ENCODE measurements at regions not wholly inside any gene's neighbourhood (a gene's known extent, or its start where the extent isn't known, plus 50 kb on each side); places are given as distances from the start of the nearest gene placed in this dataset.

DNA sequence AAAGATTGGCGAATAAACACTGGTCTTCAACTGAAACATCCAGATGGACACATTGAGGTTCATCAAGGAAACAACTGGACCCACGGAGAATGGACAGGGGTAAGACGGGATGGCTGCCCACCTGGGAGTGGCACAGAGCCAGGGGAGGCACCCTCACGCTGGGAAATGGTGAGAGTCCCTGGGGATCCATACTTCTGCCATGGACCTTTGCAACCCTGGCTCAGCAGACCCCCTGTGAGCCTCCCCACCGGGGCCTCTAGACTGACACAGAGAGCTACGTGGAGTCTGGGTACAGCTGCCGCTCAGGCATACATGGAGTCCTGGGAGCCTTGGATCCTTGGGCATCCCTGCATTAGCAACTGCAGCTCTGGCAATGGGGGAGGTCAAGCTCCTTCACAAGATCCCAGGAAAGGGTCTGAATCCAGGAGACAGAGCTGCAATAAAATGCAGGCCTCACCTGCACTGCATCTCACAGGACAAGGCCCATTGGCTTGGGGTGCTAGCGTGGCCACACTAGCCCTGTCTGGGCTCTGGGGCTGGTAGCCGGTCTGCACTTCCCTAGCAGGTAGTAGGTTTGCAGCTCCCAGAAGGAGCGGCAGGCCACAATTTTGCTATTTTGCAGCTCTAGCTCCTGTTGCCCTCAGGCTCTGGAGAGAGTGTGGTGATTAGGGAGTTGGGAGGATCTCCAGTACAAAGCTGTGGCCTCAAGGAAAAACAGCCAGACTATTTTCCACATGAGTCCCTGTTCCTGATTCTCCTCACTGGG is 496.4 kb upstream of the LRRC4C start:
- Histone ChIP-seq H3K79me2 (ENCODE audit: insufficient read depth, low read length) (no peaks in the 10 kb centered on the region), H3K4me1 (ENCODE audit: insufficient read depth, low read length) (peaks cover 10% of the 10 kb centered on the region), H2AFZ (ENCODE audit: low read depth, low read length) (no peak overlapping the region), H3K27me3 (ENCODE audit: insufficient read depth, low read length) (no peaks in the 10 kb centered on the region), H3K36me3 (ENCODE audit: insufficient read depth, low read length) (no peaks in the 10 kb centered on the region), H3K4me2 (ENCODE audit: low read length) (no peak overlapping the region), H3K27ac (ENCODE audit: low read depth, low read length) (no peak overlapping the region), H3K4me3 (ENCODE audit: insufficient read depth, low read depth, low read length) (no peak overlapping the region), H4K20me1 (ENCODE audit: insufficient read depth, low read length) (no peaks in the 10 kb centered on the region), H3K9me3 (ENCODE audit: insufficient read depth, low read depth, low read length) (no peaks in the 10 kb centered on the region), H3K9ac (ENCODE audit: low read length) (no peak overlapping the region)
- H3K4me3 Mint-ChIP-seq (ENCODE audit: unreplicated experiment), result no peak overlapping the region
- no peaks in the 10 kb centered on the region for H3K27me3 Mint-ChIP-seq (ENCODE audit: low read depth, unreplicated experiment)
- H3K27ac Mint-ChIP-seq (ENCODE audit: unreplicated experiment), result no peak overlapping the region
- FAIRE-seq (no peak), DNase-seq (ENCODE audit: low read depth) (no peak)
- no peak for TF ChIP-seq CTCF (IDR thresholded peaks at IDR 0.05; ENCODE audit: insufficient read depth, low read depth, low read length)
- TF ChIP-seq EZH2 (IDR thresholded peaks at IDR 0.05; ENCODE audit: insufficient read depth, low read length), result no peak
- H3K4me1 Mint-ChIP-seq (ENCODE audit: low read depth, unreplicated experiment), result peaks cover 22% of the 10 kb centered on the region
- H3K9me3 Mint-ChIP-seq (ENCODE audit: unreplicated experiment), result peaks cover 13% of the 10 kb centered on the region
- no peaks in the 10 kb centered on the region for H3K36me3 Mint-ChIP-seq (ENCODE audit: low read depth, unreplicated experiment)

GRCh38 chr11:41963406-41963805 is 504.0 kb upstream of the LRRC4C start:
- Mint-ChIP-seq H3K9me3 (ENCODE audit: unreplicated experiment) (peaks cover 5% of the 10 kb centered on the region), H3K27ac (ENCODE audit: unreplicated experiment) (no peak overlapping the region), H3K36me3 (ENCODE audit: low read depth, unreplicated experiment) (no peaks in the 10 kb centered on the region), H3K27me3 (ENCODE audit: low read depth, unreplicated experiment) (no peaks in the 10 kb centered on the region), H3K4me1 (ENCODE audit: low read depth, unreplicated experiment) (no peaks in the 10 kb centered on the region), H3K4me3 (ENCODE audit: unreplicated experiment) (no peak overlapping the region)
- Histone ChIP-seq H3K36me3 (ENCODE audit: insufficient read depth, low read length) (no peaks in the 10 kb centered on the region), H3K27me3 (ENCODE audit: insufficient read depth, low read length) (no peaks in the 10 kb centered on the region), H3K27ac (ENCODE audit: low read depth, low read length) (no peak overlapping the region), H3K79me2 (ENCODE audit: insufficient read depth, low read length) (no peaks in the 10 kb centered on the region), H2AFZ (ENCODE audit: low read depth, low read length) (no peak overlapping the region), H3K4me3 (ENCODE audit: insufficient read depth, low read depth, low read length) (no peak overlapping the region), H3K4me2 (ENCODE audit: low read length) (no peak overlapping the region), H3K9me3 (ENCODE audit: insufficient read depth, low read depth, low read length) (no peaks in the 10 kb centered on the region), H3K9ac (ENCODE audit: low read length) (no peak overlapping the region), H3K4me1 (ENCODE audit: insufficient read depth, low read length) (no peaks in the 10 kb centered on the region), H4K20me1 (ENCODE audit: insufficient read depth, low read length) (no peaks in the 10 kb centered on the region)
- TF ChIP-seq CTCF (IDR thresholded peaks at IDR 0.05; ENCODE audit: insufficient read depth, low read depth, low read length) (no peak), EZH2 (IDR thresholded peaks at IDR 0.05; ENCODE audit: insufficient read depth, low read length) (no peak)
- DNase-seq (ENCODE audit: low read depth) (no peak), FAIRE-seq (no peak)

- Mint-ChIP-seq H3K27me3 (ENCODE audit: low read depth, unreplicated experiment) (no peaks in the 10 kb centered on the region), H3K27ac (ENCODE audit: unreplicated experiment) (no peak overlapping the region), H3K4me3 (ENCODE audit: unreplicated experiment) (no peak overlapping the region), H3K9me3 (ENCODE audit: unreplicated experiment) (no peaks in the 10 kb centered on the region), H3K36me3 (ENCODE audit: low read depth, unreplicated experiment) (no peaks in the 10 kb centered on the region), H3K4me1 (ENCODE audit: low read depth, unreplicated experiment) (no peaks in the 10 kb centered on the region)
- DNase-seq (ENCODE audit: low read depth), result no peak
- H3K9ac ChIP-seq (ENCODE audit: low read length), result no peak overlapping the region
- no peak for TF ChIP-seq CTCF (IDR thresholded peaks at IDR 0.05; ENCODE audit: insufficient read depth, low read depth, low read length)
- no peak for TF ChIP-seq EZH2 (IDR thresholded peaks at IDR 0.05; ENCODE audit: insufficient read depth, low read length)
- no peak overlapping the region for H3K27ac ChIP-seq (ENCODE audit: low read depth, low read length)
- no peak overlapping the region for H2AFZ ChIP-seq (ENCODE audit: low read depth, low read length)
- H3K79me2 ChIP-seq (ENCODE audit: insufficient read depth, low read length), result no peaks in the 10 kb centered on the region
- H3K4me3 ChIP-seq (ENCODE audit: insufficient read depth, low read depth, low read length), result no peak overlapping the region
- H3K4me2 ChIP-seq (ENCODE audit: low read length), result no peak overlapping the region
- no peaks in the 10 kb centered on the region for H3K36me3 ChIP-seq (ENCODE audit: insufficient read depth, low read length)
- no peak for FAIRE-seq
- H3K4me1 ChIP-seq (ENCODE audit: insufficient read depth, low read length), result no peaks in the 10 kb centered on the region
- no peaks in the 10 kb centered on the region for H3K9me3 ChIP-seq (ENCODE audit: insufficient read depth, low read depth, low read length)
- H4K20me1 ChIP-seq (ENCODE audit: insufficient read depth, low read length), result no peaks in the 10 kb centered on the region
- H3K27me3 ChIP-seq (ENCODE audit: insufficient read depth, low read length), result no peaks in the 10 kb centered on the region
Measured at GRCh38 chr11:41970681-41971080, 511.2 kb upstream of the LRRC4C start.
